ENCODE measurements at regions not wholly inside any gene's neighbourhood (a gene's known extent, or its start where the extent isn't known, plus 50 kb on each side); places are given as distances from the start of the nearest gene placed in this dataset.

DNA sequence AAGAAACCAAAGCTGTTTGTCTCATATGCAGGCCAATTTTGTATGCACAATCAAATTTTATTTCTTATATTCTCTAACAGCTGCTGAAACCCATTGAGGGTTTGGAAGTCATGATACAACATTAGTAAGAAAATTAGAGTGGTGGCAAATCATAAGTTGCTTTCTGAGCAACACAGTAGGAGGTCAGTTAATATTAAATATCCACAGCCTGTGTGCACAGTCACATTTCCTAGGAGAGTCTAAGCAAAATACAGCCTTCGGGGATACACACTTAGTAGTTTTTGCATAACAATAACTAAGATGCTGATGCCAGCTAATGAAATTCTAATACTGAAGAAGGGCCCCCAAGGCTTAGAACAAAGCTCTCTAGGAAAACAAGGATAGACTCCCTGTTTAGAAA is 209.6 kb upstream of the E2F7 start:
- no peak for TF ChIP-seq POLR2AphosphoS5 (IDR thresholded peaks at IDR 0.05; ENCODE audit: low read depth, low read length)
- TF ChIP-seq POLR2A (IDR thresholded peaks at IDR 0.05; ENCODE audit: low read depth, low read length) = no peak

Measured in GM12892 (cell line).